Uterus (tissue), 3 donors: ENCODE measurements at regions not wholly inside any gene's neighbourhood (a gene's known extent, or its start where the extent isn't known, plus 50 kb on each side); places are given as distances from the start of the nearest gene placed in this dataset.

Experiments
- DNase-seq, 2 donors: peaks; one replicate each; pipeline ENCODE4 v3.0.0-alpha.2; 2019 to 2020
- H3K27ac ChIP-seq, 2 donors: fragments of 200-600 bp; sonication (generic); 1 replicate in 1 of 2; 2 replicates in 1 of 2; pipeline ENCODE4 v1.5.1; 2016 to 2018
- H3K27me3 ChIP-seq, 2 donors: fragments of 200-600 bp; sonication (generic); one replicate each; pipeline ENCODE4 v1.5.1; 2018 to 2019; ENCODE audit warnings: control low read depth in 1 of 2
- H3K36me3 ChIP-seq, 2 donors: fragments of 200-600 bp; sonication (generic); one replicate each; pipeline ENCODE4 v1.5.1; 2019; ENCODE audit warnings: control low read depth in 1 of 2
- H3K4me1 ChIP-seq, 2 donors: fragments of 200-600 bp; sonication (generic); one replicate each; pipeline ENCODE4 v1.5.1; 2018 to 2019; ENCODE audit warnings: control low read depth in 1 of 2
- H3K4me3 ChIP-seq, 2 donors: fragments of 200-600 bp; sonication (generic); 1 replicate in 1 of 2; 2 replicates in 1 of 2; pipeline ENCODE4 v1.5.1; 2018 to 2019; ENCODE audit warnings: mild to moderate bottlenecking in 1 of 2
- H3K9me3 ChIP-seq, 2 donors: fragments of 200-600 bp; sonication (generic); one replicate each; pipeline ENCODE4 v1.5.1; 2019; ENCODE audit warnings: control low read depth in 1 of 2
- CTCF ChIP-seq, 4 experiments: fragments of 200-600 bp in 2 of 4; fragments of 450-650 bp in 2 of 4; sonication (generic) in 2 of 4; IDR thresholded peaks; one replicate each; pipeline ENCODE4 v1.5.1; 2016 to 2019; ENCODE audit warnings: antibody characterized with exemption in 4 of 4, mild to moderate bottlenecking in 2 of 4, moderate library complexity in 1 of 4
- POLR2A ChIP-seq, 2 donors: fragments of 450-650 bp; IDR thresholded peaks; one replicate each; pipeline ENCODE4 v1.6.1; 2016; ENCODE audit warnings: antibody characterized with exemption in 2 of 2, mild to moderate bottlenecking in 1 of 2, moderate library complexity in 1 of 2
- intact Hi-C: fragments of 100-400 bp; cut with DNase I; formaldehyde crosslinking; loops from one replicate; pipeline ENCODE4 v1.15.1; 2023; ENCODE audit warnings: low total_unique reads
- donor health status: DM: yes; HTN: yes; CAD: no.

DNA sequence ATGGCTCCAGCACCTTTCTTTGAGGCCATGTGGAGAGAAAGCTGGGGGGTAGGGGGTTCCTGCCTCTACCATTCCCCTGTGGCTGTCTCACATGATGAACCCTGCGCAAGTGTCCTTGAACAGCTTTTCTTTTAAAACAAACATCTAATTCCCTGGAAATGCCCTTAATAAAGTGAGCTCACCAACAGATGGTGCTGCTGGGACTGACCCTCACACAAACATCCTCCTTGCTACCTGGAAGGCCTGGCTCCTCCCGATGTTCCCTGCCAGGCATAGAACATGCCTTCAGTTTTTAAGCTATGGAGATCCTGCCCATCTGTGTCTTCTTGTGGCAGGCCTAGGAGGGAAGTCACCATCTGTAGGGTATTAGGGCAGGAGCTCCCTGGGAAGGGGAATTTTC lies 60.7 kb upstream of the GATA6 start:
- Histone ChIP-seq H3K4me1 (no peaks in the 10 kb centered on the region), H3K9me3 (no peaks in the 10 kb centered on the region), H3K27ac (no peak overlapping the region), H3K4me3 (no peak overlapping the region), H3K36me3 (no peaks in the 10 kb centered on the region), H3K27me3 (no peaks in the 10 kb centered on the region)
- intact Hi-C loops = no loop called here
- peak in 1 of 4 experiments; percentile 11 for TF ChIP-seq CTCF (IDR thresholded peaks at IDR 0.05)
- no peak for TF ChIP-seq POLR2A (IDR thresholded peaks at IDR 0.05)
- DNase-seq = no peak

DNA sequence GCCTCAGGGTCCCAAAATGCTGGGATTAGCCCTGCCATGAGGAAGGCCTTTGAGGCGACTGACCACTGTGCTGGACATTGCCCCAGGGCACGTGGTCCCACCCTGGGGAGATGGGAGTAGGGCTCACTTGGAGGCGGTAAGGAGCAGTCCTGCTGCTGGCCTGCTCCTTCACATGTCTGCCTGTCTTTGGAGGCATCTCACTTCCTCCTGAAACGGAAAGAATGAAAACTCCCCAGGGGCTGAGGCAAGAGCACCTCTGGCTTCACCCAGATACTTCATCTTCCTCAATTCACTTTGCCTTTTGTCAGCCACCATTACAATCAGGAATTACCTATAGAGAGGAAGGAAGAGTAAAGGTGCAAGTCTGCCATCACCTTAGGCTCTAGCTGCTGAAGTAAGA lies 59.9 kb upstream of the GATA6 start:
- Histone ChIP-seq H3K27ac (no peak overlapping the region), H3K27me3 (no peaks in the 10 kb centered on the region), H3K36me3 (no peaks in the 10 kb centered on the region), H3K4me3 (no peak overlapping the region), H3K9me3 (no peaks in the 10 kb centered on the region), H3K4me1 (no peaks in the 10 kb centered on the region)
- TF ChIP-seq CTCF (IDR thresholded peaks at IDR 0.05) (no peak), POLR2A (IDR thresholded peaks at IDR 0.05) (no peak)
- DNase-seq = no peak
- intact Hi-C loops = no loop called here

DNA sequence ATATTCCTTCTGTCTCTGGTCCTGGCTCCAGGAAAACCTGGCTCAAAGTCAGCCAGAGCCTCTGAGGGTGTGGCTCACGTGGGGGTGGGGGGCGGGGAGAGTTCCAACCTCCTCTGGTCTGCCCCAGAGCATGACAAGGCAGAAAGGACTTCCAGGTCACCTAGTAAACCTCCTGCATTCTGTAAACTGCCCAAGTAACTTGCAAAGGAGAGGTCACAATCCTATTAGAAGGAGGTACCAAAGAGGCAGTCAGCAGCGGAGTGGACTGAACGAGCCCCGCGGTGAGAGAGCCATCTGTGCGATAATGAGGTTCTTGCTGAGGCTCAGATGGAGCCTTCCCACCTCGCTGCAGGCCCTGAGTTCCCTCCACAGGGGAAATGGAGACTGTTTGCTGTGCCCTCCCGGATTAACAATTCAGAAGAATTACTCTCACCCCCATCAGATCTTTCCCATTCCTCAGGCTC lies 58.9 kb upstream of the GATA6 start:
- Histone ChIP-seq H3K27ac (no peak overlapping the region), H3K9me3 (no peaks in the 10 kb centered on the region), H3K27me3 (no peaks in the 10 kb centered on the region), H3K36me3 (no peaks in the 10 kb centered on the region), H3K4me3 (no peak overlapping the region), H3K4me1 (no peaks in the 10 kb centered on the region)
- TF ChIP-seq CTCF (IDR thresholded peaks at IDR 0.05) (no peak), POLR2A (IDR thresholded peaks at IDR 0.05) (no peak)
- intact Hi-C loops = no loop called here
- no peak for DNase-seq

- no peak overlapping the region for H3K27ac ChIP-seq
- H3K27me3 ChIP-seq = no peaks in the 10 kb centered on the region
- no peaks in the 10 kb centered on the region for H3K4me1 ChIP-seq
- no peaks in the 10 kb centered on the region for H3K36me3 ChIP-seq
- no peak overlapping the region for H3K4me3 ChIP-seq
- intact Hi-C loops = no loop called here
- no peaks in the 10 kb centered on the region for H3K9me3 ChIP-seq
- DNase-seq = no peak
- TF ChIP-seq CTCF (IDR thresholded peaks at IDR 0.05) (no peak), POLR2A (IDR thresholded peaks at IDR 0.05) (no peak)
Observed at GRCh38 chr18:22112215-22112614, 57.2 kb upstream of the GATA6 start.

GRCh38 chr18:22113144-22113844 lies 56.1 kb upstream of the GATA6 start:
- TF ChIP-seq POLR2A (IDR thresholded peaks at IDR 0.05) = no peak
- no peak for TF ChIP-seq CTCF (IDR thresholded peaks at IDR 0.05)
- no peak for DNase-seq
- H3K4me1 ChIP-seq = no peaks in the 10 kb centered on the region
- no peaks in the 10 kb centered on the region for H3K36me3 ChIP-seq
- no peaks in the 10 kb centered on the region for H3K27me3 ChIP-seq
- H3K27ac ChIP-seq = no peak overlapping the region
- H3K9me3 ChIP-seq = no peaks in the 10 kb centered on the region
- intact Hi-C loops = no loop called here
- H3K4me3 ChIP-seq = no peak overlapping the region
